GM12892 (cell line): ENCODE measurements at regions not wholly inside any gene's neighbourhood (a gene's known extent, or its start where the extent isn't known, plus 50 kb on each side); places are given as distances from the start of the nearest gene placed in this dataset.

Experiments used
- POLR2A ChIP-seq: IDR thresholded peaks from 2 replicates; pipeline ENCODE4 v1.6.1; 2011; ENCODE audit warnings: low read depth, low read length, control low read depth
- POLR2AphosphoS5 ChIP-seq: IDR thresholded peaks from 2 replicates; pipeline ENCODE4 v1.6.1; 2011; ENCODE audit warnings: low read depth, low read length, control low read depth

- TF ChIP-seq POLR2A: no peak
- TF ChIP-seq POLR2AphosphoS5: no peak
Observed at GRCh38 chr11:15819679-15820286, 536.6 kb downstream of the SOX6 start.
